ENCODE measurements at regions not wholly inside any gene's neighbourhood (a gene's known extent, or its start where the extent isn't known, plus 50 kb on each side); places are given as distances from the start of the nearest gene placed in this dataset.
A peak's percentile ranks its signal among the peaks of the same experiment; 100 is the strongest.
"Not testable (repeated sequence)": the region's sequence is repeated elsewhere in the genome, so short reads cannot be mapped to it uniquely, and the experiment has no call there.

DNA sequence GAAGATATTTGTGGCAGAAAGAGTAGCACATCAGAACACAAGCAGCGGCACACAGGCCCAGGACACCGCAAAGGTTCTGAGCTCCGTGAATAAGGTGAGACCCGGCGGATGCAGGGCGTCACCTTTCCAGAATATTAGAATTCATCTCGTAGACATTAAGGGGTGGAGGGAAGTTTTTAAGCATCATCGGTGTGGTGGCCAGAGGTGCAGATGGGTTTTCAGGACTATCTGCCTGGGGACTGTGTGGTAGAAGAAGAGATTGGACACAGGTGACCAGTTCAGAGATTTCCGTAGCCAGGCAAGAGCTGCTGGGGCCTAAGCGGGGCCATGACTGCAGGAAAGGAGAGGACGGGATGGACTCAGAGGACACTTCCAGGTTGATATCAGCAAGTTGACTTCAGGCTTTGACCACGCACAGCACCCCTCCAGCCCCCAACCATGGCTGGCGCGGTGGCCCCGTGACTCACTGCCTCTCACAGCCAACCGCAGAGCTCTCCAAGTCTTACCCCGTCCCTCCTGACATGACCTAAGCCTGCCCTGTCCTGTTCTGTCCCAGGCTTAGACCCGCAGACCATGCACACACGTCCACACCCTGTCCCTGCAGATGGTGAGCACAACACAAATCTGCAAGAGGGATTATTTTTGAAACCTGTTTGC lies 97.2 kb downstream of the OAT start:
- H3K36me3 Mint-ChIP-seq, result no peaks in the 10 kb centered on the region
- H3K9me3 Mint-ChIP-seq, result peaks cover 0 to 5% (median 2%) of the 10 kb centered on the region in 7 donors
- ATAC-seq (ENCODE audit: low read depth in 2 of 2) (no peak), DNase-seq (no peak)
- no peak overlapping the region for H3K27ac Mint-ChIP-seq
- peaks cover 0 to 32% (median 2%) of the 10 kb centered on the region in 3 donors for H3K27me3 Mint-ChIP-seq
- no peak overlapping the region for H3K4me3 Mint-ChIP-seq
- no peaks in the 10 kb centered on the region for H3K4me1 Mint-ChIP-seq

GRCh38 chr10:124320778-124321432 lies 97.8 kb downstream of the OAT start:
- no peak for DNase-seq

DNA sequence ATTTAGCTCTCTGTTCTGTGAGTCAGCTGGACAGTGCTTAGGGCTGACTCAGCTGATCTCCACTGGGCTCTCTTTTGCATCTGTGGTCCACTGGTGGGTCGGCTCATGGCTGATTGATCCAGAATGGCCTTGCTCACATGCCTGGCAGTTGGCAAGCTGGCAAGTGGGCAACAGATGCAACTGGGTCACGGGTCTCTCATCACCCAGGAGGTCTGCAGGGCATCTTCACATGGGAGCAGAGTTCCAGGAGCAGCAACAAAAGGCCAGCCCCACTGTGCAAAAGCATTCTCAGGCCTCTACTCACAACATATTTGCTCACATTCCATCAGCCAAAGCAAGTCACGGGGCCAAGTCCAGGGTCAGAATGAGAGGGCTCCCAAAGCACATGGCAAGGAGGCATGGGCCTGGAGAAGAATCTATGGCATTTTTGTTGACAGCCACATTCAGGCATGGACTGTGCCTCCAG lies 98.8 kb downstream of the OAT start:
- no peak overlapping the region for H3K4me3 Mint-ChIP-seq
- H3K27me3 Mint-ChIP-seq, result peaks cover 0 to 20% (median 4%) of the 10 kb centered on the region in 3 donors
- no peaks in the 10 kb centered on the region for H3K4me1 Mint-ChIP-seq
- no peak for DNase-seq
- H3K9me3 Mint-ChIP-seq, result peaks cover 0 to 10% (median 3%) of the 10 kb centered on the region in 7 donors
- H3K36me3 Mint-ChIP-seq, result peaks cover 0 to 2% of the 10 kb centered on the region in 2 donors
- ATAC-seq (ENCODE audit: low read depth in 2 of 2), result no peak
- H3K27ac Mint-ChIP-seq, result peak overlapping the region in 1 of 6 donors; percentile 16

More at GRCh38 chr10:124320778-124321432, 97.8 kb downstream of the OAT start:
- no peak for ATAC-seq (ENCODE audit: low read depth in 2 of 2)
- Mint-ChIP-seq H3K36me3 (no peaks in the 10 kb centered on the region), H3K9me3 (peaks cover 0 to 5% (median 2%) of the 10 kb centered on the region in 7 donors), H3K27ac (no peak overlapping the region), H3K4me3 (no peak overlapping the region), H3K27me3 (peaks cover 0 to 29% (median 4%) of the 10 kb centered on the region in 3 donors), H3K4me1 (no peaks in the 10 kb centered on the region)

DNA sequence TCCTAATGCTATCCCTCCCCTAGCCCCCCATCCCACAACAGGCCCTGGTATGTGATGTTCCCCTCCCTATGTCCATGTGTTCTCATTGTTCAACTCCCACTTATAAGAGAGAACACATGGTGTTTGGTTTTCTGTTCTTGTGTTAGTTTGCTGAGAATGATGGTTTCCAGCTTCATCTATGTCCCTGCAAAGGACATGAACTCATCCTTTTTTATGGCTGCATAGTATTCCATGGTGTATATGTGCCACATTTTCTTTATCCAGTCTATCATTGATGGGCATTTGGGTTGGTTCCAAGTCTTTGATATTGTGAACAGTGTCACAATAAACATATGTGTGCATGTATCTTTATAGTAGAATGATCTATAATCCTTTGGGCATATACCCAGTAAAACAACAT lies 99.2 kb downstream of the OAT start:
- H3K27ac Mint-ChIP-seq; H3K36me3 Mint-ChIP-seq; ATAC-seq (ENCODE audit: low read depth in 2 of 2); H3K4me3 Mint-ChIP-seq; DNase-seq; H3K4me1 Mint-ChIP-seq: not testable (repeated sequence)
- H3K27me3 Mint-ChIP-seq, result peaks cover 0 to 20% (median 4%) of the 10 kb centered on the region in 3 donors
- H3K9me3 Mint-ChIP-seq, result peaks cover 0 to 14% (median 3%) of the 10 kb centered on the region in 7 donors

DNA sequence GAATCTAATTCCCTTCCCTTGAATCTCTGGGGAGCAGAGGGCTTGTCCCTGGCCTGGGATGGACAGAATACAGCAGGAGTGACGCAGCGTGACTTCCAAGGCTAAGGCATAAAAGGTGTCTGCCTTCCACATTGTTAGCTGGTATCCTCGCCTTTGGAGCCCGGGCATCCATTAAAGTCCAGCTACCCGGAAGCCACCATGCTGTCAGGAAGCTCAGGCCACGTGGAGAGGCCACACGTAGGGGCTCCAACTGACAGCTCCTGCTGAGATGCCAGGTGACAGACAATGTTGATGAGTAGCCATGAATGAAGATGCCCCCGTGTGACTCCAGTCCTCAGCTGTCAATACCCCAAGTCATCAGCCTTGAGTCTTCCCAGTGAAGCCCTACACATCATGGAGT lies 99.9 kb downstream of the OAT start:
- Mint-ChIP-seq H3K27me3 (peaks cover 0 to 16% (median 4%) of the 10 kb centered on the region in 3 donors), H3K9me3 (peaks cover 0 to 17% (median 3%) of the 10 kb centered on the region in 7 donors), H3K4me3 (no peak overlapping the region), H3K36me3 (peaks cover 0 to 7% of the 10 kb centered on the region in 2 donors), H3K4me1 (no peaks in the 10 kb centered on the region), H3K27ac (no peak overlapping the region)
- ATAC-seq (ENCODE audit: low read depth in 2 of 2), result no peak
- no peak for DNase-seq

- H3K4me3 Mint-ChIP-seq, result no peak overlapping the region
- peaks cover 0 to 8% (median 4%) of the 10 kb centered on the region in 3 donors for H3K27me3 Mint-ChIP-seq
- peaks cover 0 to 17% (median 4%) of the 10 kb centered on the region in 7 donors for H3K9me3 Mint-ChIP-seq
- peaks cover 0 to 7% of the 10 kb centered on the region in 2 donors for H3K36me3 Mint-ChIP-seq
- H3K4me1 Mint-ChIP-seq, result no peaks in the 10 kb centered on the region
- no peak overlapping the region for H3K27ac Mint-ChIP-seq
- DNase-seq (no peak), ATAC-seq (ENCODE audit: low read depth in 2 of 2) (no peak)
Observed at GRCh38 chr10:124318076-124318475, 100.6 kb downstream of the OAT start.

GRCh38 chr10:124316326-124316725 lies 102.4 kb downstream of the OAT start:
- ATAC-seq (ENCODE audit: low read depth in 2 of 2), result no peak
- H3K36me3 Mint-ChIP-seq, result peaks cover 0 to 7% of the 10 kb centered on the region in 2 donors
- H3K27ac Mint-ChIP-seq, result peak overlapping the region in 1 of 6 donors; percentile 76
- DNase-seq, result no peak
- H3K9me3 Mint-ChIP-seq, result peaks cover 0 to 17% (median 4%) of the 10 kb centered on the region in 7 donors
- peaks cover 0 to 4% (median 0%) of the 10 kb centered on the region in 3 donors for H3K27me3 Mint-ChIP-seq
- no peak overlapping the region for H3K4me3 Mint-ChIP-seq
- H3K4me1 Mint-ChIP-seq, result no peaks in the 10 kb centered on the region

- DNase-seq, result no peak
- Mint-ChIP-seq H3K9me3 (peaks cover 0 to 17% (median 4%) of the 10 kb centered on the region in 7 donors), H3K4me3 (no peak overlapping the region), H3K4me1 (no peaks in the 10 kb centered on the region), H3K36me3 (peaks cover 0 to 7% of the 10 kb centered on the region in 2 donors), H3K27ac (peak overlapping the region in 1 of 6 donors; percentile 76), H3K27me3 (peaks cover 0 to 4% (median 0%) of the 10 kb centered on the region in 3 donors)
- no peak for ATAC-seq (ENCODE audit: low read depth in 2 of 2)
Observed at GRCh38 chr10:124315591-124316270, 103.0 kb downstream of the OAT start.

DNA sequence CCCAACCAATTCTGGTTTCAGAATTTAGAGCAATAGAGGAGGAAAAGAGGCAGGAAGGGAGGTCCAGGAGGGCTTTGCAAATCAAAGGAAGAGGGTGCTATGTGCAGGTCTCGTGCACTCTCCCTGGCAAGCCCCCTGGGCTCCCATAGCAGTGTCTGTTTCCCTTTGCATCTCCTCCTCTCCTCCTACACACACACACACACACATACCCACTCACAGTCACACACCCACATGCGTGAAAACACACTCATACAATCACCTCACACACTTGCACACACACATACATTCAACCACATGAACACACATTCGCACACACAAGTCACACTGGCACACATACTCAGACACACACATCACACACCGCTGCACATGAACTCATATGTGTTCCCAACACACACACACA lies 105.3 kb downstream of the OAT start:
- DNase-seq, result no peak
- Mint-ChIP-seq H3K27me3 (peaks cover 0 to 4% (median 0%) of the 10 kb centered on the region in 3 donors), H3K4me3 (no peak overlapping the region), H3K9me3 (peaks cover 0 to 11% (median 3%) of the 10 kb centered on the region in 7 donors), H3K4me1 (no peaks in the 10 kb centered on the region), H3K27ac (peak overlapping the region in 1 of 6 donors; percentile 1), H3K36me3 (peaks cover 0 to 7% of the 10 kb centered on the region in 2 donors)
- ATAC-seq (ENCODE audit: low read depth in 2 of 2), result no peak

DNA sequence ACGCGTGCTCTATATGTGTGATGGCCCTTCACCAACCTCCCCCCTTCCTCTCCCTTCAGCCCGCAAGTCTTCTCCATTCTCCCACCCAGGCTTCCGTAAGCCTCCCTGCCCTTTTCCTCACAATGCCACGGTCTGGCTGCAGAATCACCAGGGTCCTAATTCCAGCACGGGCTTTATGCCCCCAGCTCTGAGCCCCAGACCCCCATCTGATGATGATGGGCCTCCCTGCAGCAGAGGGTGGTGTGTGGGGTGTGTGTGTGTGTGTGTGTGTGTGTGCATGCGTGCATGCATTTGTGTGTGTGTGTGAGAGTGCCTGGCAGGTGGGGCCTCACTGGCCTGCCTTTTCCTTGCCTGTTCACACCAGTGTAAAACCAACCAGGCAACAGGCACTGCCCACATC lies 109.9 kb downstream of the OAT start:
- H3K9me3 Mint-ChIP-seq, result peaks cover 0 to 3% (median 0%) of the 10 kb centered on the region in 7 donors
- no peaks in the 10 kb centered on the region for H3K4me1 Mint-ChIP-seq
- no peak overlapping the region for H3K4me3 Mint-ChIP-seq
- H3K27me3 Mint-ChIP-seq, result no peaks in the 10 kb centered on the region
- no peak for DNase-seq
- H3K36me3 Mint-ChIP-seq, result no peaks in the 10 kb centered on the region
- no peak for ATAC-seq (ENCODE audit: low read depth in 2 of 2)
- peak overlapping the region in 1 of 6 donors; percentile 48 for H3K27ac Mint-ChIP-seq

- Mint-ChIP-seq H3K27me3 (no peaks in the 10 kb centered on the region), H3K4me1 (no peaks in the 10 kb centered on the region), H3K4me3 (no peak overlapping the region), H3K36me3 (no peaks in the 10 kb centered on the region), H3K27ac (no peak overlapping the region), H3K9me3 (no peaks in the 10 kb centered on the region)
- no peak for DNase-seq
- no peak for ATAC-seq (ENCODE audit: low read depth in 2 of 2)
Observed at GRCh38 chr10:124308056-124308645, 110.6 kb downstream of the OAT start.

DNA sequence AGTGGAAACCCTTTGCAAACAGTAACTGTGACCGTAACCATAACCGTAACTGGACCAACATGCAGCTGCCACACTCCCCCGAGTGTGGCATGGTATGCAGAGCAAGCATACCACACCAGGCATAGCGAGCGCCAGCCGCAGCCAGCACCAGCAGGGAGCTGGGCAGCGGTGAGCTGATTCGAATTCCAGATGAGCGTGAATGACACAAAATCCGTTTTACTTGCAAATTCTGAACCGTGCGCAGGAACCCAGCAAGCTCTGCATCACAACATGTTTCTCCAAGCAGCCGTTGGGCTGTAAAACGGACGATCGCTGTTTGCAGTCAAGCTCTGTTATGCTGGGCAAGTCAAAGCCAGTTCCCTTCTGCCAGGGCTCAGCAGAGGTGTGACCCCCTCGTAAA lies 111.1 kb downstream of the OAT start:
- H3K4me3 Mint-ChIP-seq, result no peak overlapping the region
- no peaks in the 10 kb centered on the region for H3K4me1 Mint-ChIP-seq
- H3K27me3 Mint-ChIP-seq, result no peaks in the 10 kb centered on the region
- ATAC-seq (ENCODE audit: low read depth in 2 of 2) (no peak), DNase-seq (no peak)
- H3K27ac Mint-ChIP-seq, result no peak overlapping the region
- no peaks in the 10 kb centered on the region for H3K36me3 Mint-ChIP-seq
- H3K9me3 Mint-ChIP-seq, result no peaks in the 10 kb centered on the region

DNA sequence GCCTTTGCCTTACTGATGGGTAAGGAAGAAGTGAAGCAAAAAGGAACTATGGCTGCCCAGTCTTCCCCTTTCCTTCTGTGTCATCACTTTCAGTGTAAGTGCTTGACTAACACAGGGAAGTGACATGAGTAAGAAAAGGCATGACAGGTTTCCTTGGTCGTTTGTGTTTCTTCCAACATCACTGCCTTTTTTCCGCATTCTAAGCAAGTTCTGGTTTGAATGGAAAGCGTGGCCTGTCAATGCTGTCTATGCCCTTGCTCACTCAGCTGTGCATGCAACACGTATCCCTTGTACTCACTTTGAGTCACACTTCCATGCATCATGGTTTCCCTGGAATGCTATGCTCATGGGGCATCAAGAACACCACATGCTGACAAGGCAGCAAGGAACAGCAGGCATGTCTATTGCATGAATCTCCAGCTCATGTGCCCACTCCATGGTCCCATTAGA lies 111.8 kb downstream of the OAT start:
- Mint-ChIP-seq H3K36me3 (no peaks in the 10 kb centered on the region), H3K9me3 (no peaks in the 10 kb centered on the region), H3K27ac (no peak overlapping the region), H3K4me1 (no peaks in the 10 kb centered on the region), H3K4me3 (no peak overlapping the region), H3K27me3 (no peaks in the 10 kb centered on the region)
- DNase-seq, result no peak
- no peak for ATAC-seq (ENCODE audit: low read depth in 2 of 2)

Data from naive B cell (primary cell).